SK-N-SH (cell line): ENCODE measurements at regions not wholly inside any gene's neighbourhood (a gene's known extent, or its start where the extent isn't known, plus 50 kb on each side); places are given as distances from the start of the nearest gene placed in this dataset.

Source experiments
- CTCF ChIA-PET: fragments of 300-600, 350-600 bp; formaldehyde crosslinking; extraction: SDS; loops from one replicate; lab custom pipeline; 2021; lab: Yijun Ruan, JAX
- POLR2A ChIA-PET: fragments of 350-600 bp; sonication (Branson Sonifier 250); formaldehyde crosslinking; extraction: SDS; loops from one replicate; lab custom pipeline; 2020; ENCODE audit warnings: antibody characterized with exemption, inconsistent platforms; lab: Yijun Ruan, JAX
- DNase-seq: peaks from one replicate; pipeline ENCODE4 v3.0.0; 2012
- H2AFZ ChIP-seq: fragments of 200-600 bp; sonication (generic); 2 replicates; pipeline ENCODE4 v1.8.1; 2016; ENCODE audit warnings: antibody characterized with exemption, mild to moderate bottlenecking, low read depth
- H3F3A ChIP-seq: fragments of 200-600 bp; sonication (generic); replicated peaks from 2 replicates; pipeline ENCODE3; 2016; ENCODE audit warnings: antibody characterized with exemption, mild to moderate bottlenecking; ENCODE audit not compliant: insufficient read depth
- H3K27ac ChIP-seq, 2 experiments: fragments of 200-500 bp in 1 of 2; fragments of 200-600 bp in 1 of 2; sonication (Bioruptor generic) in 1 of 2; sonication (generic), shearing (Covaris generic) in 1 of 2; 2 replicates each; pipeline versions ENCODE4 v1.5.1 to v1.6.1; 2014 to 2016; ENCODE audit warnings: low read depth in 2 of 2, inconsistent platforms in 1 of 2, low read length in 1 of 2, mild to moderate bottlenecking in 1 of 2, mixed read lengths in 1 of 2
- H3K27me3 ChIP-seq: fragments of 200-600 bp; sonication (generic), shearing (Covaris generic); 2 replicates; pipeline ENCODE4 v1.6.1; 2016; ENCODE audit warnings: mixed run types; ENCODE audit not compliant: insufficient read depth
- H3K36me3 ChIP-seq, 2 experiments: fragments of 200-500 bp in 1 of 2; fragments of 200-600 bp in 1 of 2; sonication (Bioruptor generic) in 1 of 2; sonication (generic) in 1 of 2; replicated peaks in 1 of 2; 2 replicates each; pipeline versions ENCODE3 to v1.5.1; 2014 to 2016; ENCODE audit warnings: low read length in 1 of 2, mild to moderate bottlenecking in 1 of 2; ENCODE audit not compliant: insufficient read depth in 2 of 2, control insufficient read depth in 1 of 2
- H3K4me1 ChIP-seq, 2 experiments: fragments of 200-500 bp in 1 of 2; fragments of 200-600 bp in 1 of 2; sonication (Bioruptor generic) in 1 of 2; sonication (generic), shearing (Covaris generic) in 1 of 2; 2 replicates each; pipeline versions ENCODE4 v1.5.1 to v1.6.1; 2014 to 2016; ENCODE audit warnings: low read depth in 1 of 2, low read length in 1 of 2, mixed run types in 1 of 2; ENCODE audit not compliant: insufficient read depth in 2 of 2, control insufficient read depth in 1 of 2
- H3K4me2 ChIP-seq: fragments of 200-600 bp; sonication (generic), shearing (Covaris generic); 2 replicates; pipeline ENCODE4 v1.6.1; 2017; ENCODE audit warnings: mixed run types
- H3K4me3 ChIP-seq, 2 experiments: fragments of 200-500 bp in 1 of 2; fragments of 200-600 bp in 1 of 2; sonication (Bioruptor generic) in 1 of 2; sonication (generic), shearing (Covaris generic) in 1 of 2; 2 replicates each; pipeline versions ENCODE4 v1.5.1 to v1.8.1; 2014 to 2016; ENCODE audit warnings: low read depth in 2 of 2, inconsistent platforms in 1 of 2, low read length in 1 of 2, mild to moderate bottlenecking in 1 of 2, mixed read lengths in 1 of 2, moderate library complexity in 1 of 2
- H3K79me2 ChIP-seq: fragments of 200-600 bp; sonication (generic); 2 replicates; pipeline ENCODE4 v1.8.1; 2017; ENCODE audit warnings: mild to moderate bottlenecking; ENCODE audit not compliant: insufficient read depth
- H3K9ac ChIP-seq: fragments of 200-600 bp; sonication (generic); 2 replicates; pipeline ENCODE4 v1.6.1; 2017; ENCODE audit warnings: mixed run types
- H3K9me2 ChIP-seq: fragments of 200-600 bp; sonication (generic); 2 replicates; pipeline ENCODE4 v1.6.1; 2017; ENCODE audit warnings: mixed run types
- H3K9me3 ChIP-seq: fragments of 200-600 bp; sonication (generic); 2 replicates; pipeline ENCODE4 v1.6.1; 2017; ENCODE audit warnings: mixed run types, mild to moderate bottlenecking, moderate library complexity
- H4K20me1 ChIP-seq: fragments of 200-600 bp; sonication (generic); 2 replicates; pipeline ENCODE4 v1.6.1; 2017; ENCODE audit warnings: mild to moderate bottlenecking, mixed run types; ENCODE audit not compliant: insufficient read depth
- ELF1 ChIP-seq: IDR thresholded peaks from 2 replicates; pipeline ENCODE4 v1.4.0; 2012
- FOXJ3 ChIP-seq: sonication (generic); formaldehyde crosslinking; IDR thresholded peaks from 2 replicates; pipeline ENCODE4 v1.5.1; 2020; ENCODE audit warnings: mild to moderate bottlenecking, missing genetic modification reagents
- FOXM1 ChIP-seq: IDR thresholded peaks from 2 replicates; pipeline ENCODE4 v1.4.0; 2012; ENCODE audit warnings: low read depth, mild to moderate bottlenecking
- GABPA ChIP-seq: IDR thresholded peaks from 2 replicates; pipeline ENCODE4 v1.4.0; 2012; ENCODE audit warnings: low read depth, mild to moderate bottlenecking
- JUND ChIP-seq: IDR thresholded peaks from 2 replicates; pipeline ENCODE4 v1.4.0; 2012
- MAX ChIP-seq: IDR thresholded peaks from 2 replicates; pipeline ENCODE4 v1.4.0; 2012; ENCODE audit warnings: low read depth
- MEF2A ChIP-seq: IDR thresholded peaks from 2 replicates; pipeline ENCODE4 v1.4.0; 2012; ENCODE audit warnings: low read depth, borderline replicate concordance
- NFIC ChIP-seq: IDR thresholded peaks from 2 replicates; pipeline ENCODE4 v1.4.0; 2012; ENCODE audit warnings: borderline replicate concordance
- NRF1 ChIP-seq: IDR thresholded peaks from 2 replicates; pipeline ENCODE4 v1.6.1; 2012; ENCODE audit warnings: low read depth, mild to moderate bottlenecking, low read length
- POLR2AphosphoS5 ChIP-seq: IDR thresholded peaks from 2 replicates; pipeline ENCODE4 v1.6.1; 2012; ENCODE audit warnings: low read depth, low read length
- RAD21 ChIP-seq: IDR thresholded peaks from 2 replicates; pipeline ENCODE4 v1.6.1; 2012; ENCODE audit warnings: mild to moderate bottlenecking, low read length
- RCOR1 ChIP-seq: fragments of 150-350 bp; IDR thresholded peaks from 2 replicates; pipeline ENCODE4 v1.6.1; 2017; ENCODE audit warnings: antibody characterized with exemption, low read length
- REST ChIP-seq: IDR thresholded peaks from 2 replicates; pipeline ENCODE4 v1.6.1; 2012; ENCODE audit warnings: mild to moderate bottlenecking, low read depth, low read length, moderate library complexity
- RXRA ChIP-seq: IDR thresholded peaks from 2 replicates; pipeline ENCODE4 v1.4.0; 2012; ENCODE audit warnings: low read depth, mild to moderate bottlenecking, borderline replicate concordance
- TAF1 ChIP-seq: IDR thresholded peaks from 2 replicates; pipeline ENCODE4 v1.6.1; 2012; ENCODE audit warnings: low read depth, mild to moderate bottlenecking, low read length, moderate library complexity, borderline replicate concordance
- TEAD4 ChIP-seq: IDR thresholded peaks from 2 replicates; pipeline ENCODE4 v1.4.0; 2012; ENCODE audit warnings: mild to moderate bottlenecking, borderline replicate concordance; ENCODE audit not compliant: insufficient read depth
- YY1 ChIP-seq: IDR thresholded peaks from 2 replicates; pipeline ENCODE4 v1.4.0; 2012; ENCODE audit warnings: low read depth, mild to moderate bottlenecking
- ZBTB33 ChIP-seq: IDR thresholded peaks from 2 replicates; pipeline ENCODE4 v1.4.0; 2012; ENCODE audit warnings: low read depth, borderline replicate concordance
- WGBS: methylation state at CpG from one replicate; pipeline ENCODE4 v1.1.6; 2017; ENCODE audit warnings: low lambda C conversion rate; 5-methylcytosine and 5-hydroxymethylcytosine counted together
- TF ChIP-seq, protein P1 (sequence below): IDR thresholded peaks from 2 replicates; pipeline ENCODE4; 2012
- TF ChIP-seq, protein P2 (sequence below): IDR thresholded peaks from 2 replicates; pipeline ENCODE4 v1.4.0; 2012; ENCODE audit warnings: low read depth, borderline replicate concordance

DNA sequence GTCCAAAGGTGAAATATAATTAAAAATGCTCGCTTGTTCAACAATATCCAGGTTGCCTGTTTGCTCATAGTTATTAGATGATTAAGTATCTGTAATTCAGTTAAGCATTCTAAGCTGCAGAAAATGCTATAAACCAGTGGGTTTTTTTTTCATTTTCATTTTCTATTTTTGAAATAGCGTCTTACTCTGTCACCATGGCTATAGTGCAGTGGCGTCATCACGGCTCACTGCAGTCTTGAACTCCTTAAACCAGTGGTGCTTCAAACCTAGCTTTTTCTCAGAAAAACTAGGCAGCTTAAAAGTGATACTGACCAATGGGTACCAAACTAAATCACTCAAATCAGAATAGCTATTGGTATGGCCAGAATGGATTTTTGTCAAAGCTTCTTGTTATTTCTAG lies 925.2 kb downstream of the TSN start:
- Histone ChIP-seq H3K4me1 (no peaks in the 10 kb centered on the region; a peak in 1 of 4 replicates), H3K9ac (no peak overlapping the region), H3K9me3 (no peaks in the 10 kb centered on the region), H3F3A (no peaks in the 10 kb centered on the region), H4K20me1 (no peaks in the 10 kb centered on the region), H3K27ac (no peak overlapping the region), H3K27me3 (no peaks in the 10 kb centered on the region), H3K4me3 (no peak overlapping the region), H3K79me2 (no peaks in the 10 kb centered on the region), H3K36me3 (no peaks in the 10 kb centered on the region), H2AFZ (no peak overlapping the region), H3K9me2 (no peaks in the 10 kb centered on the region), H3K4me2 (no peak overlapping the region)
- no peak for DNase-seq
- WGBS = 41% methylated on average over 4 of the region's 4 CpGs
- POLR2A ChIA-PET = no interaction called here
- no peak for TF ChIP-seq MAX
- no peak for TF ChIP-seq RCOR1
- TF ChIP-seq ZBTB33 = no peak
- no peak for TF ChIP-seq TEAD4
- TF ChIP-seq RXRA = no peak
- no peak for TF ChIP-seq MEF2A
- TF ChIP-seq RAD21 = no peak
- TF ChIP-seq GABPA = no peak
- no peak for TF ChIP-seq POLR2AphosphoS5
- TF ChIP-seq TAF1 = no peak
- TF ChIP-seq, protein P1, sequence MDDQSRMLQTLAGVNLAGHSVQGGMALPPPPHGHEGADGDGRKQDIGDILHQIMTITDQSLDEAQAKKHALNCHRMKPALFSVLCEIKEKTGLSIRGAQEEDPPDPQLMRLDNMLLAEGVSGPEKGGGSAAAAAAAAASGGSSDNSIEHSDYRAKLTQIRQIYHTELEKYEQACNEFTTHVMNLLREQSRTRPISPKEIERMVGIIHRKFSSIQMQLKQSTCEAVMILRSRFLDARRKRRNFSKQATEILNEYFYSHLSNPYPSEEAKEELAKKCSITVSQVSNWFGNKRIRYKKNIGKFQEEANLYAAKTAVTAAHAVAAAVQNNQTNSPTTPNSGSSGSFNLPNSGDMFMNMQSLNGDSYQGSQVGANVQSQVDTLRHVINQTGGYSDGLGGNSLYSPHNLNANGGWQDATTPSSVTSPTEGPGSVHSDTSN = no peak
- no peak for TF ChIP-seq REST
- TF ChIP-seq YY1 = no peak
- TF ChIP-seq FOXJ3 (CRISPR knock-in tag) = no peak
- TF ChIP-seq FOXM1 = no peak
- TF ChIP-seq ELF1 = no peak
- no peak for TF ChIP-seq JUND
- no peak for TF ChIP-seq NFIC
- TF ChIP-seq, protein P2, sequence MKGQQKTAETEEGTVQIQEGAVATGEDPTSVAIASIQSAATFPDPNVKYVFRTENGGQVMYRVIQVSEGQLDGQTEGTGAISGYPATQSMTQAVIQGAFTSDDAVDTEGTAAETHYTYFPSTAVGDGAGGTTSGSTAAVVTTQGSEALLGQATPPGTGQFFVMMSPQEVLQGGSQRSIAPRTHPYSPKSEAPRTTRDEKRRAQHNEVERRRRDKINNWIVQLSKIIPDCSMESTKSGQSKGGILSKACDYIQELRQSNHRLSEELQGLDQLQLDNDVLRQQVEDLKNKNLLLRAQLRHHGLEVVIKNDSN = no peak
- no peak for TF ChIP-seq NRF1
- CTCF ChIA-PET = no interaction called here
